EL (cell line): ENCODE measurements at regions not wholly inside any gene's neighbourhood (a gene's known extent, or its start where the extent isn't known, plus 50 kb on each side); places are given as distances from the start of the nearest gene placed in this dataset.

ENCODE experiments used
- DNase-seq: peaks from one replicate; pipeline ENCODE4 v3.0.0-alpha.2; 2016

GRCh38 chr2:479031-479430 lies 191.1 kb upstream of the ALKAL2 start:
- DNase-seq = no peak

GRCh38 chr2:471560-471959 lies 183.7 kb upstream of the ALKAL2 start:
- DNase-seq = no peak

DNA sequence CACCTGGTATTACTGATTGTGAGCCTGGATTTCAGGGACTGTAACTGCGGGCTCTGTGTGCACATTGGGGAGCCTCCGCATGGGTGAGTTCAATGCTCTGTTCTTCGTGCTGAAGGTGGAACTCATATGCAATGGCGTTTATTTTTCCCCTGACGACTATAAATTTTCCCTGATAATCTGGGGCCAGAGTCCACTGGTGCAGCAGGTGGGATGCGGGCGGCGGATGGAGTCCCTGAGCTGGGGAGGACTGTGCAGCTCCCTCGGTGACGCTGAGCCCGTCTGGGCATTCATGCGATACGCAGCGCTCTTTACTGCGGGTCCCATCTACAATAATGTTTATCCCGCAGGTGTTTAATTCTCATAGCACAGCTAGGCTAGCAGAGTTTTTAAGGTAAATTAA lies 181.6 kb upstream of the ALKAL2 start:
- no peak for DNase-seq

GRCh38 chr2:468648-469336 lies 180.9 kb upstream of the ALKAL2 start:
- no peak for DNase-seq

DNA sequence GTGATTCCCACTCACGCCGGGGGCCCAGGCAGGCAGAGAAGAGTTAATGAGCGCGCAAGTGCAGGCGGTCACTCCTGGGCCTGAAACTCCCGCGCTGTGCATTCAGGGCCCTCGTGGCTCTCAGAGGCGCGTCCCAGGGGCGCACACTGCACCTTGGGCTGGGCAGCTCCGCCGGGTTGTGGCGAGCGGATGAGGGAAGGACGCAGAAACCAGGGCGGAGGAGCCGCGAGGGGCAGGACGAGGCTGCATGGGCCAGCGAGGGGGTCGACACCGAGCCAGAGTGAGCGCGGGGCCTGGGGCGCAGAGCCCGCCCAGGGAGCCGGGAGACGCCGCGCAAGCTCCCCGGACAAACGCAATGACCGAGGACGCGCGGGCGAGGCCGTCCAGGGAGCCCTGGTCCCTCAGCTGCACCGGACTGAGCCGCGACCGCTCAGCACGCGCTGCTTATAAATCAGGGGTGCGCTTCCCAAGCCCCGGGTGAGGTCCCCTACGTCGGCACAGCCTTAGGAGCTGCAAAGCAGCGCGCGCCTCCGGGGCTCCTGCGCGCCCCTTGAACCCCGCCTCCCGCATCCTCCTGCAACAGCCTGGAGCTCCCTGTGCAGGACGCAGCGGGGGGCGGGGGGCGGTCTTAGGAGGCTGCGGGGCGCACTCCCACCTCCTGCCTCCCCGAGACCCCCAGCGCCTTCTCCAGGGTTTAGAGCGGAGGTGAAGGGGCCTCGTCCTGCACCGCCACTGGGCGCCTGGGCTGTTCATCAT lies 180.2 kb upstream of the ALKAL2 start:
- DNase-seq = no peak

GRCh38 chr2:467543-467891 lies 179.6 kb upstream of the ALKAL2 start:
- no peak for DNase-seq

- DNase-seq = no peak
Observed at GRCh38 chr2:467101-467500, 179.2 kb upstream of the ALKAL2 start.

GRCh38 chr2:464562-465309 lies 176.8 kb upstream of the ALKAL2 start:
- no peak for DNase-seq

DNA sequence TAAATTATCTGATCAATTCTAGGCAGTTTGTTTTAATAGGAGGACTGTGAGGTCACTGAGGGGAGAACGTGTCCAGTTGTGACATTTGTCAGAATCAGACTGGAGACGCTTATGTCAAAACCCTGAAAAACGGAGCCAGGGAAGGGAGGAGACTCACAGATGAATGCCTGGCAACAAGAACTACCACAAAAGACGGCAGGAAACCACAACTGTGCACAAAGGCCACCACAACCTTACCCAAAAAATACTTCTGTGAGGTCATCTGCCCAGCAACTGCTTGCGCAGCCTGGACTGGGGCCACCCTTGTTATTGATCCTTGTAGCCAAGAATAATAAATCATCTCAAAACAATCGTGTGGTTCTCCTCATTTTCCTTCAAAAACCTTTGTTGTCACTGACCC lies 173.0 kb upstream of the ALKAL2 start:
- no peak for DNase-seq

GRCh38 chr2:459931-460330 lies 172.0 kb upstream of the ALKAL2 start:
- no peak for DNase-seq

GRCh38 chr2:458425-458815 lies 170.5 kb upstream of the ALKAL2 start:
- DNase-seq = no peak

DNA sequence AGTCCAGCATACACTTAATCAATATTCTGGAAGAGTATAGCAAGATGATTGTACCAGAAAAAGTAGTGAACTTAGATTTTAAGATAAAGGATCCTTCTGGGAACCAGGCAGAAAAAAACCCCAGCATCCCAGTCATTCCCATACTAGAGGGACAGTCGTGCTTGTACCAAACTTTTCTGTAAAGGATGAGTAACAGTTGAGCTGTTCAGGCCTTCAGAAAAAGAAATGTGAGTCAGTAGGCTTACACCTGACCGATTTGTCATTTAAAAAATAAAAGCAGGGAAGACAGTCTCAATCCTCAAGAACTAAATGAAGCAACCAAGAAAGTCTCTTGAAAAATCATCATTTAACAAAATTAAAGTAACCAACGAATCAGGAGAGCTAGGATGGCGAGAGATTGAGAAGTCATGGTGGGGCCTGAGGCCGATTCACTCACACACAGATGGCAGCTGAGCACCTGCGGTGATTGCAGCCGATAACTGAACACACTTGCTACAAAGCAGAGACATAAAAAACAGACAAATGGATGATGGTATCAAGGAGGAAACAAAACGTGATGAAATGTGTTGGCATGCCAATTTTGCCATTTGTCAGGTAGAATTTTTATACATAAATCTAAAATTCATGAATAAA lies 170.0 kb upstream of the ALKAL2 start:
- no peak for DNase-seq

GRCh38 chr2:457262-457661 lies 169.4 kb upstream of the ALKAL2 start:
- DNase-seq = no peak

DNA sequence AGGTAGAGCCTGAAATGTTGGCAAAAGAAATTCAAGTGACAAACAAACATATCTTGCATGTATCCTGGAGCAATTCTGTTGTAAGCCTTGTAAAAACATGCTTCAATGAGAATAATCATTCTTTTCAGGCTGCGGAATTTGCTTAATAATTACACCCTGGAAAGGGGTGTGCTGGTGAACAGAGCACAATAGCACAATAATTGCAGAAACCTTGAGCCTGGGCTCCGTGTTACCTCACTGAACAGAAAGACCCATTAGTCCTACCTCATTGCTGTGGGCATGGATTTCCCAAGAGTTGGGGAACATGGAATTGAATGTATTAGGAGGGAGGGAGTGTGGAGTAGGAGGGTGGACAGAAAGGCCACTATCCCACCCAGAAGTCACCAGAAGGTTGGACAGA lies 168.0 kb upstream of the ALKAL2 start:
- DNase-seq = no peak

DNA sequence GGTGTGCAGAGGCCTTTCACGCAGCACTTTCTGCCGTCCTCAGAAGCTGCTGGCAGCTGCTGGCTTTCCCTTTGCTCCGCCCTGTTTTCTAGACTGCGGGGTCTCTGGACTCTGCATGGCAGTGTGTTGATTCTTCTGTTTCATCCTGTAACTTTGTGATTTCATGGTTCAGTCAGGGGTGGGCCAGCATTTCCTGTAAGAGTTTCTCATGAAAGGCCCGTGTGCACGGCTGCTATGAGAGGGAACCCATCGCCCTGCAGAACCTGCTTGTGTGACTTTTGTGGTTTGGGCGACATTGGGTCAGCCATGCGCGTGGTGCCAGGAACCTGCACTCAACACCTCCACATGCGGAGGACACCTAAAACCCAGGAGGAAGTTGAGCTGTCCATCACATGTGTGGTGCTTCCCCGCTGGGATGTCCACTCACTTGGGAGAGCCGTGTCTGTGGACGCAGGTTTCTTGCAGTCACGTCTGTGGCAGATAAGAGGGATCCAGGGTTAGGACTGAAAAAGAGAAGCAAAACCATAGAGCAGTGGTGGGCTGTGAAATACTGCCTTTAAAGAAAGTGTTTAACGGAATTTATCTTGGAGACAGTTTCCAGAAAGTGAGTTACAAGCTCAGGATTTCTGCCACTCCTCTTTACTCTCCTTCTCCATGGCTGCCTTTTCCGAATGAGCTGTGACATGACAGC lies 167.3 kb upstream of the ALKAL2 start:
- no peak for DNase-seq

DNA sequence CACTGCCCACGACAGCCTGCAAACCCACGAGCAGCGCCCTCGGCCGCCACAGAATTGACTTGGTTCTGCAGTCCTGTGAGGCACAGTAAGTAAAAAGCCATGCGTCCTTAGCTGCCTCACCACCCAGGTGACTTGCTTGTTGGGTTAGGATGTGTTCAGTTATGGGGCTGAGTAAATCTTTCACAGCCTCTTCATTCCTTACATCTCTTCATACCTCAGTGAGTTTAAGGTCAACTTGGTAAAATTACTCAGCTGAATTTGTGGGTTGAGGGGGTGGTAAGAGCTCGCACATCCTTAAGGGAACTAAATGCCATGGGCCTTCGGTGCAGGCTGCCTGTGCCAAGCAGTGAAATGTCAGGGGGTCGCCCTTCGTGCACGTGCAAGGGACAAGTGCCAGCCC lies 165.2 kb upstream of the ALKAL2 start:
- DNase-seq = no peak

DNA sequence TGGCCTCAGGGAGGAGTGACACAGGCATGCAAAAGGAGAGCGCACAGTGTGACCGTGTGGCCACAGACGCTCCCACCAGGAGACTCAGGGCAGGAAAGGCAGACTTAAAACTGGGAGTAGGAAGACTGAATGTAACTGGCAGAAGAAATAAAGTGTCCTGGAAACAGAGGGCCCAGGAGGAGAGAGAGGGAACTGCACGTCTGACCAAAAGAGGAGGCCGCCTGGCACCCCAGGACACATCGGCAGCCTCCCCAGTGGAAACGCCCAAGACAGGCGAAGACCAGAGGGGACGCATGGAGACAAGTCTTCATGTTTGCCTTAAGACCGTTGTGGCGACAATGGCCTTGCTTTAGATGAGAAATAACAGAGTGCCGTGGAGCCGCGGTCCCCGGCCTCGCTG lies 163.6 kb upstream of the ALKAL2 start:
- DNase-seq = no peak

- DNase-seq = no peak
Observed at GRCh38 chr2:449246-450067, 161.6 kb upstream of the ALKAL2 start.

GRCh38 chr2:447902-448665 lies 160.2 kb upstream of the ALKAL2 start:
- DNase-seq = no peak

DNA sequence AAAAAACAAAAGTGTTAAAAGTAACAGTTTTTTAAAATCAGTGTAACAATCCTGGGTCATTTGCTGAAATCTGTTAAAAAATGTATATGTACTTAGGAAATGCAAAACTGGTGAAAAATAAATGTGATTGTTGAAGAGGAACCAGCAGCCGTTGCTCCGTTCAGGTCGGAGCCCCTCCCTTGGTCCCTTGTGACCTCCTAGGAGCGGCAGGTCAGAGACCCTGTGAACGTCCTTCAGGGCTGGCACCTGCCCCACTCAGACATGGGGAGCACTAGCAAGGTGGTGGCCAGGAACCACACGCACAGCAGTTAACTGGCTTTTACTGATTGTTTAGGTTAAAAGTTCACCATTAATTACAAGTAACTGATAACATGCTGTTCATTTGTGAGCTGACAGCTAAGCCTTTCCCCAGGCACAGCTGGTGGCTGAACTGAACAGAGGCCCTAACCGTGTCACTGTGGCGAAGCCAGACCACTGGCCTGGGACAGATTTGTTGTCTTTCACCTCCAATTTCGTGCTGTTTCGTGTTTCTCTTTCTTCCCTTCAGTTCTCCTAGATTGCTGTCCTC lies 159.2 kb upstream of the ALKAL2 start:
- DNase-seq = no peak

GRCh38 chr2:446303-446874 lies 158.5 kb upstream of the ALKAL2 start:
- no peak for DNase-seq
